Activated CD4-positive, alpha-beta T cell treated with anti-CD3 and anti-CD28 coated beads, Interleukin-2, Interleukin-4, amounts not matched to agents 100 ng/mL and 50 ng/mL, durations not matched to agents 16 hours and 8 hours (primary cell): ENCODE measurements at regions not wholly inside any gene's neighbourhood (a gene's known extent, or its start where the extent isn't known, plus 50 kb on each side); places are given as distances from the start of the nearest gene placed in this dataset.
"Not testable (repeated sequence)": the region's sequence is repeated elsewhere in the genome, so short reads cannot be mapped to it uniquely, and the experiment has no call there.

Experiments used
- DNase-seq: peaks from one replicate; pipeline ENCODE4 v3.0.0-alpha.2; 2020; ENCODE audit warnings: low spot score

- DNase-seq = no peak
Measured at GRCh38 chr18:76604108-76604934, 109.3 kb upstream of the ZNF516 start.

GRCh38 chr18:76602191-76602590 lies 107.1 kb upstream of the ZNF516 start:
- DNase-seq = no peak

GRCh38 chr18:76600076-76600475 lies 105.0 kb upstream of the ZNF516 start:
- DNase-seq = not testable (repeated sequence)

GRCh38 chr18:76594966-76595365 lies 99.9 kb upstream of the ZNF516 start:
- no peak for DNase-seq

GRCh38 chr18:76593843-76594242 lies 98.8 kb upstream of the ZNF516 start:
- DNase-seq = no peak

- DNase-seq = no peak
Measured at GRCh38 chr18:76592981-76593381, 97.9 kb upstream of the ZNF516 start.

- DNase-seq = no peak
Measured at GRCh38 chr18:76592096-76592495, 97.1 kb upstream of the ZNF516 start.

- DNase-seq = no peak
Measured at GRCh38 chr18:76589866-76590265, 94.8 kb upstream of the ZNF516 start.

- no peak for DNase-seq
Measured at GRCh38 chr18:76589316-76589715, 94.3 kb upstream of the ZNF516 start.

- DNase-seq = no peak
Measured at GRCh38 chr18:76588601-76589226, 93.7 kb upstream of the ZNF516 start.

GRCh38 chr18:76587879-76588271 lies 92.8 kb upstream of the ZNF516 start:
- no peak for DNase-seq

GRCh38 chr18:76587147-76587878 lies 92.3 kb upstream of the ZNF516 start:
- DNase-seq = no peak

- DNase-seq = no peak
Measured at GRCh38 chr18:76584414-76585310, 89.6 kb upstream of the ZNF516 start.

- no peak for DNase-seq
Measured at GRCh38 chr18:76581261-76581660, 86.2 kb upstream of the ZNF516 start.

GRCh38 chr18:76580288-76580962 lies 85.4 kb upstream of the ZNF516 start:
- DNase-seq = no peak

GRCh38 chr18:76579301-76579695 lies 84.3 kb upstream of the ZNF516 start:
- no peak for DNase-seq

GRCh38 chr18:76578571-76579300 lies 83.7 kb upstream of the ZNF516 start:
- DNase-seq = no peak

- DNase-seq = no peak
Measured at GRCh38 chr18:76573325-76574025, 78.4 kb upstream of the ZNF516 start.

GRCh38 chr18:76572518-76573247 lies 77.6 kb upstream of the ZNF516 start:
- DNase-seq = no peak
